ENCODE measurements at regions not wholly inside any gene's neighbourhood (a gene's known extent, or its start where the extent isn't known, plus 50 kb on each side); places are given as distances from the start of the nearest gene placed in this dataset.
A peak's percentile ranks its signal among the peaks of the same experiment; 100 is the strongest.

DNA sequence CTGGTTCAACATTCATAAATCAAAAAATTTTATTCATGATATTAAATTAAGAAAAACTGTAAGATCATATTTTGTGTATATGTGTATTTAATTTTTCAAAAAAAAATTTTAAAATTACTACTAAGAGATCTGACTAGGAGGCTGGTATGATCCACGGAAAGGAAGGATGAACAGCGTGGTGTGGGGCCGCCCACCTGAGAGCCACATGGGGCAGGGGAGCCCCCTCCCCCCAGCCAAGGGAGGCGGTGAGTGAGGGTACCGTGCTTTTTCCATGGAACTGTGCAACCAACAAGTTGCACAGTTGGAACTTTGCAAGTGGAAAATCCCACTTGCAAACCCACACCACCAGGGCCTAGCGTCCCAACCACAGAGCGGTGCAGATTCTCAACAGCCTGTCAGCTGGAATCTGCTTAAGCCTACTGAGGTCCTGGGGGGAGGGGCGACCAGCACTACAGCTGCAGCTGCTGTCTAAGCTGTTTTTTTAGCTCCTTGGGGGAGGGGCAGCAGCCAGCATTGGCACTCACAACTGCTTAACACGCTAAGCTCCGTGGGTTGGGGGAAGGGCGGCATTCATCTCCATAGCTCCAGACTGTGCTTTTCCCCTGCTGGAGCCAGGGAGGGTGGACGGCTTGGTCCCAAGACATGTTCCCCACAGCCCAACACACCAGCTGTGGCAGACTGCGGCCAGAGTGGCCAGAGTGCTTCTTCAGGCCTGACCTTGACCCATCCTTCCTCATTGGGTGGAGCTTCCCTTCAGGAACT lies 94.2 kb upstream of the IGFBP3 start:
- DNase-seq (ENCODE audit: low spot score) = peak; percentile 55

DNA sequence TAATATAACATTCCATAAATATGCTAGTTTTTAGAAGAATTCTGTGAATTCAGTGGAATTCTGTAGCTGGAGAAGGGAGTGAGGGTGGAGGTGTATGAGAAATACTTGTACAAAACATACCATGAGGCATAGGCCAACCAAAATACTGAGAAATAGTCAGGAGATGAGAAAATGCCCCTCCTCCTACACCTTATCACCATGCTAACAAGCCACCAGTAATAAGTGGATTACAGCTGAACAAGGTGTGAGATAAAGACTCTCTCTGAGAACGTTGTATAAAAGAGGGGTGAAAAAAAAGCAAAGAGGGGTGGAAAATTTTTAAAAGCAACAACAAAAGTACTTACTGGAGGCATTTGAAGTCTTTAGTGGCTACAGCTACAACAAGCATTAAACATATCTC lies 90.4 kb upstream of the IGFBP3 start:
- DNase-seq (ENCODE audit: low spot score) = no peak

GRCh38 chr7:46011059-46011458 lies 90.0 kb upstream of the IGFBP3 start:
- no peak for DNase-seq (ENCODE audit: low spot score)

- DNase-seq (ENCODE audit: low spot score) = no peak
Observed at GRCh38 chr7:46009211-46009610, 88.1 kb upstream of the IGFBP3 start.

- no peak for DNase-seq (ENCODE audit: low spot score)
Observed at GRCh38 chr7:46007990-46008643, 87.0 kb upstream of the IGFBP3 start.

GRCh38 chr7:46007194-46007593 lies 86.1 kb upstream of the IGFBP3 start:
- DNase-seq (ENCODE audit: low spot score) = no peak

GRCh38 chr7:46006723-46007122 lies 85.7 kb upstream of the IGFBP3 start:
- DNase-seq (ENCODE audit: low spot score) = no peak

GRCh38 chr7:46006212-46006611 lies 85.1 kb upstream of the IGFBP3 start:
- no peak for DNase-seq (ENCODE audit: low spot score)

- DNase-seq (ENCODE audit: low spot score) = no peak
Observed at GRCh38 chr7:46004965-46005364, 83.9 kb upstream of the IGFBP3 start.

DNA sequence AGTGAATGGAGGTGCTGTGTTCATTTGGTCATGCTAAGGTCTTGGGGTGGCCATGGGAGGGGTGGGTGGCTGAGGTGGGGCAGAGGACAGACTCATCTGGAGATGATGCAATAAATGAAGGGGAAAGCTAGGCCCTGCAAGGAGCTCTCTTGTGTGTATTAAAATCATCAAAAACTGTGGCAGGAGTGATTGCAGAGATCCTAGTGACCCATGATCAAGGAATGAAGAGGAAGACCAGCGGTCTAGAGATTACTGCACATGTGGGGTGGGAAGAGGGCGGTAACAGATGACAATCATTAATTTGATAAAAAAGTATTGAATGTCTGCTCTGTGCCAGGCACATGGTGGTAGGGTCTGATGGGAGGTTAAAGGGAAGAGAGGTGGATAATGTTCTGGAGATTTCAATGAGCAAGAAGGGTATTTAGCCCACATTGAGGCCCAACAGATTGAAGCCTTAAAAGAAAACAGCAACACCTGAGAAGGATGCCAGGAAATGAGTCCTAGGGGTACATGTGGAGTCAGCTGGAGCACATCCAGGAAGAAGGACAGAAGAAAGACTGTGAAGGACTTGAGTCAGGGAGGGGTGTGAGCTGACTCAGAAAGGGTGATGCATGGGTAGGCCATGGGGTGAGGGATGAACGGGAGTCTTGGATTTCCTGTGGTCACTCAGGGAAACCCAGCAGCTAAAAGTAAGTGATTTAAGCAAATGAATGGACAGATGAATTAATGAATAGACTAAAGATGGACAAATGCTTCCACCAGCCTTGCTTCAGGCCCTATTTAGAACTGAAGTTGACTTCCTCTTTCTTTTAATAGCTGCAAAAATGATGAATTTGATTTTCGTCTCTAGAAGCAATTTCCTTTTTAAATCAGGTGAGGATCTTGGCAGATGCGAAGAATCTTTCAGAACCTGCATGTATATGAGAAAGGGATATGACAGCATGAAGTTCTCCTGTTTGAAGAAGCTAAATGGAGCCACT lies 83.1 kb upstream of the IGFBP3 start:
- DNase-seq (ENCODE audit: low spot score) = no peak

DNA sequence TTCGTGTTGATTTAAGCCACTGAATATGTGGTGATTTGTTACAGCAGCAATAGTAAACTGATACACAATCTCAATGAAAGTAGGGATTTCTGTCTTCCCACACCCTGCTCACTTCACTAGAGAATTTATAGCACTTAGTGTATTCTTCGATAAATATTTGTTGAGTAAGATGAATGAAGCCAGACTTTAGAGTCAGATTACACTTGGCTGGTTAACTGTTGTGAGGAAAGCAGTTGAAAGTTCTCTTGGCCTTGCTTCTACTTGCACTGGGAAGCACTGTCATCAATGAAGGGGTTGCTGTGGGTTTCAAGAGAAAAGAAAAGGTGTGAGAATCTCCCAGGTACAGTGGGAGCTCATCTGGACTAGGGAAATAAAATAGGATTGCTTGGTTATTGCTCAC lies 82.1 kb upstream of the IGFBP3 start:
- no peak for DNase-seq (ENCODE audit: low spot score)

DNA sequence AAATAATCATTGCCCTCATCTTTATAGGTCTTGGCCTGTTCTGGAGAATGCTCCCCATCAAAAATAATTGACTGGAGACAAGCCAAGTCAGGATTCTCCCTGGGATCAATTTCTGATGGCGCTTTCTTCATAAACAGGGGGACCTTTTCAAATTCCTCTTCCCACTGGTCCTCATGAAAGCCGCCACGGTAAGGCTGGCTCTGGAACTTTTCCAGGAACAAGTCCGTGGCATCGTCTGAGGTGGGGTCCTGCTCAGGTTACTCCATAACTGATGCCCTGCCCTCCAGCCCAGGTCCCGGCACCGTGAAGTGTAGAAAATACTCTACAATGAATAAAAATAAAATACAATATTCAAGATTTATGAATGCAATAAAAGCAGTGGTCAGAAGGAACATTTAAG lies 79.4 kb upstream of the IGFBP3 start:
- no peak for DNase-seq (ENCODE audit: low spot score)

GRCh38 chr7:45999541-45999940 lies 78.5 kb upstream of the IGFBP3 start:
- no peak for DNase-seq (ENCODE audit: low spot score)

GRCh38 chr7:45998506-45998905 lies 77.4 kb upstream of the IGFBP3 start:
- no peak for DNase-seq (ENCODE audit: low spot score)

- no peak for DNase-seq (ENCODE audit: low spot score)
Observed at GRCh38 chr7:45993621-45994020, 72.5 kb upstream of the IGFBP3 start.

GRCh38 chr7:45992826-45993225 lies 71.8 kb upstream of the IGFBP3 start:
- no peak for DNase-seq (ENCODE audit: low spot score)

DNA sequence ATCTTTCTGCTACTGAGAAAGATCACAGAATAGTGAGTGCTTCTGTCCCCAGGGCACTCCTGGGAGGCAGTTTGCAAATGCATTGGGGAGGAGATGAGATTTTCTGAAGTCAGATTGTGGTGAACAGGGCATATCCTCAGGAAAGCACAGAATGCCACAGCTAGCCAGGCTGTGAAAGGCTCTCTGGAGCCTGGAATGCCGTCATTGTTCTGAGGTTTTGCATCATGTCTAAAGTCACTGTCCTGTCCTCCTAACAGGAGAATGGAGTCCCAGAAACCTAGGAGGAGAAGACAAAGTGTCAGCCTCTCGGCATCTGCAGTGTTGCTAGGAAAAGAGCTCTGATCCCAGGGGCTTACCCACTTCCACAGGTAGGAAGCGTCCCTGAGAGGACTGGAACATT lies 69.2 kb upstream of the IGFBP3 start:
- DNase-seq (ENCODE audit: low spot score) = no peak

GRCh38 chr7:45988405-45989057 lies 67.5 kb upstream of the IGFBP3 start:
- no peak for DNase-seq (ENCODE audit: low spot score)

- DNase-seq (ENCODE audit: low spot score) = no peak
Observed at GRCh38 chr7:45987521-45988290, 66.6 kb upstream of the IGFBP3 start.

- no peak for DNase-seq (ENCODE audit: low spot score)
Observed at GRCh38 chr7:45986355-45987298, 65.6 kb upstream of the IGFBP3 start.
